Suprapubic skin (tissue), 4 donors: ENCODE measurements at regions not wholly inside any gene's neighbourhood (a gene's known extent, or its start where the extent isn't known, plus 50 kb on each side); places are given as distances from the start of the nearest gene placed in this dataset.

Experiments used
- POLR2A ChIP-seq, 2 donors: fragments of 450-650 bp; IDR thresholded peaks; one replicate each; pipeline ENCODE4 v1.6.1; 2017; ENCODE audit warnings: antibody characterized with exemption in 2 of 2, mild to moderate bottlenecking in 2 of 2, moderate library complexity in 2 of 2
- POLR2AphosphoS5 ChIP-seq, 3 donors: sonication (generic); formaldehyde crosslinking; IDR thresholded peaks; one replicate each; pipeline ENCODE4 v1.6.1; 2017; ENCODE audit warnings: antibody characterized with exemption in 3 of 3
- TF ChIP-seq, protein P1 (sequence below), 2 donors: fragments of 200-600 bp in 1 of 2; fragments of 450-650 bp in 1 of 2; sonication (generic) in 1 of 2; IDR thresholded peaks; one replicate each; pipeline ENCODE4 v1.5.1; 2016 to 2019; ENCODE audit warnings: antibody characterized with exemption in 2 of 2, mild to moderate bottlenecking in 1 of 2, moderate library complexity in 1 of 2

DNA sequence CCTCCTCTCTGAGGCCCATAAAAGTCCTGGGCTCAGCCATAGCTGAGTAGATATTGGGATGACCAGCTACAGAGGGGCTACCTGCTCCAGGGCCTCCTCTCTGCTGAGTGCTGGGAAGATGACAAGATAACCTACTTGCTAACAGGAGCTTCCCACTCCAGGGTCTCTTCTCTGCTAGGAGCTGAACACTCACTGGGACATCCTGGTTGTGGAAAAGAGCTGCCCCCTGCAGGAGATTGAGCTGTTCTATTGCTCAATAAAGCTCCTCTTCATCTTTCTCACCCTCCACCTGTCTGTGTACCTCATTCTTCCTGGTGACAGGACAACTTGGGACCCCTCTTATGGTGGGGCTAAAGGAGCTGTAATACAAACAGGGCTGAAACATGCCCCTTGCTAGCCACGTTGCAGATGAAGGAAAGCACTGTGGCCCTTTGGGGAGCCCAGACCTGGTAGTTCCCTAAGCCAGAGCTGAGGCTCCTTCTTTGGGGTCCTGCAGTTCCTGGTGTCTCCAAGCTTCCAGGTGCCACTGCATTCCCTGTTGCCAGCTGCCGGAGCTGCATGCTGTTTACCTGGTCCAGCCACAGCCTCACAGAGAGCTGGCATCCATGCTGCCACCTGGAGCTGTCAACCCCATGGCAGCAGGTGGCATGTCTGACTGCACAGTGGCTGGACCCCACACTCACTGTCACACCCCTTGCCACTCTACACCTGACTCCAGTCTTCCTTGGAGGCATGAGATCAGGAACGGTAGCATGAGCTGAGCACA is 598.5 kb upstream of the LMO3 start:
- no peak for TF ChIP-seq POLR2A (IDR thresholded peaks at IDR 0.05)
- TF ChIP-seq, protein P1, sequence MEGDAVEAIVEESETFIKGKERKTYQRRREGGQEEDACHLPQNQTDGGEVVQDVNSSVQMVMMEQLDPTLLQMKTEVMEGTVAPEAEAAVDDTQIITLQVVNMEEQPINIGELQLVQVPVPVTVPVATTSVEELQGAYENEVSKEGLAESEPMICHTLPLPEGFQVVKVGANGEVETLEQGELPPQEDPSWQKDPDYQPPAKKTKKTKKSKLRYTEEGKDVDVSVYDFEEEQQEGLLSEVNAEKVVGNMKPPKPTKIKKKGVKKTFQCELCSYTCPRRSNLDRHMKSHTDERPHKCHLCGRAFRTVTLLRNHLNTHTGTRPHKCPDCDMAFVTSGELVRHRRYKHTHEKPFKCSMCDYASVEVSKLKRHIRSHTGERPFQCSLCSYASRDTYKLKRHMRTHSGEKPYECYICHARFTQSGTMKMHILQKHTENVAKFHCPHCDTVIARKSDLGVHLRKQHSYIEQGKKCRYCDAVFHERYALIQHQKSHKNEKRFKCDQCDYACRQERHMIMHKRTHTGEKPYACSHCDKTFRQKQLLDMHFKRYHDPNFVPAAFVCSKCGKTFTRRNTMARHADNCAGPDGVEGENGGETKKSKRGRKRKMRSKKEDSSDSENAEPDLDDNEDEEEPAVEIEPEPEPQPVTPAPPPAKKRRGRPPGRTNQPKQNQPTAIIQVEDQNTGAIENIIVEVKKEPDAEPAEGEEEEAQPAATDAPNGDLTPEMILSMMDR (IDR thresholded peaks at IDR 0.05): no peak
- TF ChIP-seq POLR2AphosphoS5 (IDR thresholded peaks at IDR 0.05): no peak
